Psoas muscle (tissue), 7 donors: ENCODE measurements at regions not wholly inside any gene's neighbourhood (a gene's known extent, or its start where the extent isn't known, plus 50 kb on each side); places are given as distances from the start of the nearest gene placed in this dataset.

Source experiments
- ATAC-seq, 4 donors: fragments of 200-7000 bp; cut with Tn5 transposase; one replicate each; pipeline ENCODE4 v1.9.1; 2020; ENCODE audit warnings: moderate library complexity in 3 of 4, mild to moderate bottlenecking in 2 of 4
- DNase-seq, 2 donors: peaks; one replicate each; pipeline ENCODE4 v3.0.0-alpha.2; 2020
- H3K27ac ChIP-seq: fragments of 200-600 bp; one replicate; pipeline ENCODE4 v1.8.0; 2022
- H3K27me3 ChIP-seq, 3 donors: fragments of 200-600 bp in 1 of 3; one replicate each; pipeline versions ENCODE4 v1.6.1 to v1.8.0; 2013 to 2022; ENCODE audit warnings: low read length in 2 of 3, mild to moderate bottlenecking in 2 of 3, moderate library complexity in 1 of 3; ENCODE audit not compliant: insufficient read depth in 3 of 3
- H3K36me3 ChIP-seq, 2 donors: fragments of 200-600 bp in 1 of 2; one replicate each; pipeline versions ENCODE4 v1.6.1 to v1.8.0; 2013 to 2022; ENCODE audit warnings: low read depth in 1 of 2, mild to moderate bottlenecking in 1 of 2, moderate library complexity in 1 of 2; ENCODE audit not compliant: insufficient read depth in 1 of 2
- H3K4me1 ChIP-seq: fragments of 200-600 bp; one replicate; pipeline ENCODE4 v1.8.0; 2022
- H3K4me3 ChIP-seq: fragments of 200-600 bp; one replicate; pipeline ENCODE4 v1.8.0; 2022; ENCODE audit warnings: mild to moderate bottlenecking
- H3K9me3 ChIP-seq: fragments of 200-600 bp; one replicate; pipeline ENCODE4 v1.8.0; 2022
- CTCF ChIP-seq: fragments of 200-600 bp; IDR thresholded peaks from one replicate; pipeline ENCODE4 v1.8.0; 2022; ENCODE audit warnings: antibody characterized with exemption
- WGBS, 3 donors: extraction: QIAGEN DNeasy Blood & Tissue Kit; methylation state at CpG; one replicate each; pipeline versions ENCODE4 v1.1.6 to v1.1.7; 2013; 5-methylcytosine and 5-hydroxymethylcytosine counted together
- intact Hi-C, 2 donors: fragments of 100-400 bp; cut with DNase I; formaldehyde crosslinking; loops; one replicate each; pipeline versions ENCODE4 v1.11.0 to v1.14.2; 2022
- donor health status: healthy with polysubstance abuse.
- donor health status: DM: no; HTN: no; CAD: no; lungs with moderate emphysema.
- donor health status: Bipolar disorder and iron deficiency.
- donor health status: healthy.
- donor health status: DM: yes; HTN: yes; CAD: no.
- donor health status: DM: no; HTN: no; CAD: no.
- donor health status: DM: yes; HTN: yes; CAD: no.

- DNase-seq (no peak), ATAC-seq (no peak)
- Histone ChIP-seq H3K4me1 (no peaks in the 10 kb centered on the region), H3K27me3 (no peaks in the 10 kb centered on the region), H3K4me3 (no peak overlapping the region), H3K36me3 (no peaks in the 10 kb centered on the region), H3K9me3 (no peaks in the 10 kb centered on the region), H3K27ac (no peak overlapping the region)
- intact Hi-C loops = no loop called here
- WGBS, 3 donors = 72 to 92% (median 78%) methylated on average over 2 of the region's 2 CpGs
- TF ChIP-seq CTCF = no peak
Observed at GRCh38 chr7:121450631-121451198, 54.6 kb upstream of the FAM3C start.

GRCh38 chr7:121449735-121450240 is 53.7 kb upstream of the FAM3C start:
- intact Hi-C loops = no loop called here
- H3K9me3 ChIP-seq = no peaks in the 10 kb centered on the region

GRCh38 chr7:121449329-121449728 is 53.2 kb upstream of the FAM3C start:
- intact Hi-C loops = no loop called here
- Histone ChIP-seq H3K27me3 (no peaks in the 10 kb centered on the region), H3K4me1 (no peaks in the 10 kb centered on the region), H3K9me3 (no peaks in the 10 kb centered on the region), H3K4me3 (no peak overlapping the region), H3K36me3 (no peaks in the 10 kb centered on the region), H3K27ac (no peak overlapping the region)
- TF ChIP-seq CTCF = no peak
- WGBS, 3 donors = 47 to 58% (median 48%) methylated on average over 3 of the region's 3 CpGs
- no peak for ATAC-seq
- no peak for DNase-seq

More at GRCh38 chr7:121449735-121450240, 53.7 kb upstream of the FAM3C start:
- Histone ChIP-seq H3K27ac (no peak overlapping the region), H3K4me1 (no peaks in the 10 kb centered on the region), H3K4me3 (no peak overlapping the region), H3K27me3 (no peaks in the 10 kb centered on the region), H3K36me3 (no peaks in the 10 kb centered on the region)
- 35 to 49% (median 46%) methylated on average over 1 of the region's 1 CpG for WGBS, 3 donors
- no peak for ATAC-seq
- TF ChIP-seq CTCF = no peak
- DNase-seq = no peak

GRCh38 chr7:121448429-121448828 is 52.3 kb upstream of the FAM3C start:
- H3K4me1 ChIP-seq = no peaks in the 10 kb centered on the region
- no peak for ATAC-seq
- no peaks in the 10 kb centered on the region for H3K36me3 ChIP-seq
- 83 to 91% (median 85%) methylated on average over 11 of the region's 11 CpGs for WGBS, 3 donors
- no peaks in the 10 kb centered on the region for H3K27me3 ChIP-seq
- no peak for TF ChIP-seq CTCF
- no peak overlapping the region for H3K4me3 ChIP-seq
- intact Hi-C loops = no loop called here
- H3K9me3 ChIP-seq = no peaks in the 10 kb centered on the region
- DNase-seq = no peak
- no peak overlapping the region for H3K27ac ChIP-seq

- no peak for DNase-seq
- H3K4me1 ChIP-seq = no peaks in the 10 kb centered on the region
- H3K27me3 ChIP-seq = no peaks in the 10 kb centered on the region
- intact Hi-C loops = no loop called here
- TF ChIP-seq CTCF = no peak
- no peaks in the 10 kb centered on the region for H3K9me3 ChIP-seq
- H3K27ac ChIP-seq = peak overlapping the region; percentile 3
- H3K36me3 ChIP-seq = no peaks in the 10 kb centered on the region
- 30 to 40% (median 36%) methylated on average over 4 of the region's 4 CpGs for WGBS, 3 donors
- no peak overlapping the region for H3K4me3 ChIP-seq
- ATAC-seq = peak in 1 of 4 donors; percentile 38
Observed at GRCh38 chr7:121447911-121448300, 51.8 kb upstream of the FAM3C start.
